IMR-90 (cell line): ENCODE measurements at regions not wholly inside any gene's neighbourhood (a gene's known extent, or its start where the extent isn't known, plus 50 kb on each side); places are given as distances from the start of the nearest gene placed in this dataset.

ENCODE experiments used
- ATAC-seq: fragments of 200-7000 bp; cut with Tn5 transposase; 2 replicates; pipeline ENCODE4 v1.9.1; 2020; ENCODE audit warnings: low read depth, mild to moderate bottlenecking, moderate library complexity
- BruUV-seq: library from RNA; stranded (reverse); fragments of 400-500 nt; replicated peaks from 2 replicates; lab custom pipeline; 2021; lab: Mats Ljungman, UMichigan
- CTCF ChIA-PET: fragments of 300-600 bp; formaldehyde crosslinking; extraction: SDS; loops from one replicate; lab custom pipeline; 2021; ENCODE audit warnings: antibody characterized with exemption; lab: Yijun Ruan, JAX
- POLR2A ChIA-PET: fragments of 300-600 bp; sonication (Branson Sonifier 250); formaldehyde crosslinking; loops from one replicate; lab custom pipeline; 2022; ENCODE audit warnings: antibody characterized with exemption; ENCODE audit not compliant: unreplicated experiment; lab: Charles Lee
- DNase-seq: peaks from one replicate; pipeline ENCODE4 v3.0.0; 2013
- H2AFZ ChIP-seq: replicated peaks from 2 replicates; pipeline ENCODE3; 2013; ENCODE audit warnings: low read length, mild to moderate bottlenecking; ENCODE audit not compliant: poor library complexity
- H2AK5ac ChIP-seq: 2 replicates; pipeline ENCODE4 v1.6.1; 2013; ENCODE audit warnings: low read depth, low read length, inconsistent platforms
- H2AK9ac ChIP-seq: replicated peaks from 2 replicates; pipeline ENCODE3; 2013; ENCODE audit warnings: mild to moderate bottlenecking, low read depth, low read length, moderate library complexity; ENCODE audit not compliant: poor library complexity
- H2BK120ac ChIP-seq: 2 replicates; pipeline ENCODE4 v1.6.1; 2013; ENCODE audit warnings: low read depth, low read length, inconsistent platforms
- H2BK15ac ChIP-seq: 3 replicates; pipeline ENCODE4 v1.6.1; 2013; ENCODE audit warnings: low read depth, low read length, inconsistent platforms
- H2BK20ac ChIP-seq: 2 replicates; pipeline ENCODE4 v1.6.1; 2013; ENCODE audit warnings: low read depth, mild to moderate bottlenecking, inconsistent platforms, low read length, moderate library complexity
- H2BK5ac ChIP-seq: 2 replicates; pipeline ENCODE4 v1.6.1; 2013; ENCODE audit warnings: mild to moderate bottlenecking, low read depth, low read length, inconsistent platforms; ENCODE audit not compliant: poor library complexity, severe bottlenecking
- H3K14ac ChIP-seq: replicated peaks from 2 replicates; pipeline ENCODE4 v1.6.1; 2013; ENCODE audit warnings: low read depth, low read length, inconsistent platforms
- H3K18ac ChIP-seq: 2 replicates; pipeline ENCODE4 v1.6.1; 2013; ENCODE audit warnings: low read depth, low read length, control low read depth
- H3K23ac ChIP-seq: 2 replicates; pipeline ENCODE4 v1.6.1; 2013; ENCODE audit warnings: low read depth, low read length, inconsistent platforms
- H3K27ac ChIP-seq: 2 replicates; pipeline ENCODE4 v1.5.1; 2013; ENCODE audit warnings: mild to moderate bottlenecking, control low read depth, low read length; ENCODE audit not compliant: insufficient read depth
- H3K27me3 ChIP-seq: 2 replicates; pipeline ENCODE4 v1.6.1; 2013; ENCODE audit warnings: low read length; ENCODE audit not compliant: control insufficient read depth, insufficient read depth
- H3K36me3 ChIP-seq: 2 replicates; pipeline ENCODE4 v1.6.1; 2013; ENCODE audit warnings: low read length, mixed read lengths; ENCODE audit not compliant: control insufficient read depth, insufficient read depth
- H3K4ac ChIP-seq: 2 replicates; pipeline ENCODE4 v1.6.1; 2013; ENCODE audit warnings: low read depth, low read length, inconsistent platforms
- H3K4me1 ChIP-seq: 2 replicates; pipeline ENCODE4 v1.6.1; 2013; ENCODE audit warnings: low read length, mixed read lengths; ENCODE audit not compliant: control insufficient read depth, insufficient read depth
- H3K4me2 ChIP-seq: 2 replicates; pipeline ENCODE4 v1.6.1; 2013; ENCODE audit warnings: low read depth, mild to moderate bottlenecking, control low read depth, low read length, moderate library complexity
- H3K4me3 ChIP-seq: 2 replicates; pipeline ENCODE4 v1.5.1; 2013; ENCODE audit warnings: low read depth, mild to moderate bottlenecking, control low read depth, low read length, moderate library complexity; ENCODE audit not compliant: insufficient read depth
- H3K56ac ChIP-seq: 2 replicates; pipeline ENCODE4 v1.6.1; 2013; ENCODE audit warnings: low read length, inconsistent platforms; ENCODE audit not compliant: insufficient read depth; ENCODE audit errors: extremely low read depth
- H3K79me1 ChIP-seq, 2 experiments: 2 replicates each; pipeline ENCODE4 v1.6.1; 2013; ENCODE audit warnings: low read length in 2 of 2, inconsistent platforms in 1 of 2, low read depth in 1 of 2
- H3K9ac ChIP-seq: 2 replicates; pipeline ENCODE4 v1.6.1; 2013; ENCODE audit warnings: low read depth, low read length, control low read depth
- H3K9me1 ChIP-seq: 2 replicates; pipeline ENCODE4 v1.6.1; 2013; ENCODE audit warnings: low read length, inconsistent platforms; ENCODE audit not compliant: insufficient read depth
- H3K9me3 ChIP-seq: 2 replicates; pipeline ENCODE4 v1.6.1; 2013; ENCODE audit warnings: low read length; ENCODE audit not compliant: control insufficient read depth, insufficient read depth
- H4K20me1 ChIP-seq: 2 replicates; pipeline ENCODE4 v1.6.1; 2013; ENCODE audit warnings: low read length, inconsistent platforms; ENCODE audit not compliant: insufficient read depth
- H4K5ac ChIP-seq: 2 replicates; pipeline ENCODE4 v1.6.1; 2013; ENCODE audit warnings: mild to moderate bottlenecking, low read depth, low read length, control low read depth
- H4K8ac ChIP-seq, 2 experiments: 2 replicates each; pipeline ENCODE4 v1.6.1; 2013; ENCODE audit warnings: low read depth in 2 of 2, low read length in 2 of 2, control low read depth in 1 of 2, inconsistent platforms in 1 of 2
- H4K91ac ChIP-seq: 2 replicates; pipeline ENCODE4 v1.6.1; 2013; ENCODE audit warnings: low read depth, low read length, inconsistent platforms; ENCODE audit not compliant: insufficient read depth
- BHLHE40 ChIP-seq: fragments of 150-350 bp; IDR thresholded peaks from 2 replicates; pipeline ENCODE4 v1.6.1; 2016; ENCODE audit warnings: mild to moderate bottlenecking, low read depth, low read length
- CEBPB ChIP-seq: IDR thresholded peaks from 2 replicates; pipeline ENCODE4 v1.6.1; 2012; ENCODE audit warnings: low read depth, low read length, improper control_type of control experiment
- CHD1 ChIP-seq: IDR thresholded peaks from 2 replicates; pipeline ENCODE4 v1.6.1; 2012; ENCODE audit warnings: low read depth, low read length, improper control_type of control experiment
- CTCF ChIP-seq: conservative IDR thresholded peaks from 2 replicates; pipeline ENCODE4 v1.5.1; 2012; ENCODE audit warnings: mild to moderate bottlenecking, low read depth, low read length, improper control_type of control experiment
- ELK1 ChIP-seq: fragments of 150-350 bp; IDR thresholded peaks from 2 replicates; pipeline ENCODE4 v1.6.1; 2016; ENCODE audit warnings: low read depth, mild to moderate bottlenecking, low read length, moderate library complexity, borderline replicate concordance
- FOS ChIP-seq: fragments of 150-350 bp; IDR thresholded peaks from 2 replicates; pipeline ENCODE4 v1.6.1; 2016; ENCODE audit warnings: low read depth, low read length
- MAFK ChIP-seq: IDR thresholded peaks from 2 replicates; pipeline ENCODE4 v1.6.1; 2012; ENCODE audit warnings: low read depth, low read length, improper control_type of control experiment
- MAZ ChIP-seq: IDR thresholded peaks from 2 replicates; pipeline ENCODE4 v1.6.1; 2012; ENCODE audit warnings: low read depth, mild to moderate bottlenecking, low read length, improper control_type of control experiment, moderate library complexity, borderline replicate concordance
- MXI1 ChIP-seq: IDR thresholded peaks from 2 replicates; pipeline ENCODE4 v1.6.1; 2012; ENCODE audit warnings: low read depth, mild to moderate bottlenecking, low read length, moderate library complexity, borderline replicate concordance
- NFE2L2 ChIP-seq: fragments of 150-350 bp; IDR thresholded peaks from 2 replicates; pipeline ENCODE4 v1.6.1; 2016; ENCODE audit warnings: low read depth, mild to moderate bottlenecking, low read length
- POLR2A ChIP-seq: IDR thresholded peaks from 2 replicates; pipeline ENCODE4 v1.6.1; 2012; ENCODE audit warnings: mild to moderate bottlenecking, low read depth, low read length
- RAD21 ChIP-seq: IDR thresholded peaks from 2 replicates; pipeline ENCODE4 v1.6.1; 2012; ENCODE audit warnings: low read length, improper control_type of control experiment
- RCOR1 ChIP-seq: IDR thresholded peaks from 2 replicates; pipeline ENCODE4 v1.6.1; 2012; ENCODE audit warnings: mild to moderate bottlenecking, low read length, improper control_type of control experiment; ENCODE audit not compliant: insufficient replicate concordance
- RFX5 ChIP-seq: IDR thresholded peaks from 2 replicates; pipeline ENCODE4 v1.8.0; 2012; ENCODE audit warnings: low read depth, mild to moderate bottlenecking, low read length, moderate library complexity
- SMC3 ChIP-seq: fragments of 150-350 bp; IDR thresholded peaks from 2 replicates; pipeline ENCODE4 v1.6.1; 2016; ENCODE audit warnings: low read depth, mild to moderate bottlenecking, antibody characterized with exemption, low read length, moderate library complexity
- USF2 ChIP-seq: fragments of 150-350 bp; IDR thresholded peaks from 2 replicates; pipeline ENCODE4 v1.6.1; 2017; ENCODE audit warnings: mild to moderate bottlenecking, antibody characterized with exemption, low read length, low read depth
- WGBS, 2 experiments: methylation state at CpG; one replicate each; pipeline versions ENCODE4 v1.1.5 to v1.1.7; 2013; ENCODE audit warnings: missing lambda C conversion rate in 2 of 2; ENCODE audit not compliant: insufficient read length in 1 of 2; ENCODE audit errors: extremely low coverage in 2 of 2; 5-methylcytosine and 5-hydroxymethylcytosine counted together
- dilution Hi-C: fragments of 300-500 bp; cut with HindIII; formaldehyde crosslinking; loops from one replicate; pipeline ENCODE4 v1.14.3; 2018; ENCODE audit warnings: low sequenced_read_pairs; ENCODE audit not compliant: unreplicated experiment
- in situ Hi-C: fragments of 300-500 bp; cut with MboI; formaldehyde crosslinking; loops from 3 replicates; pipeline ENCODE4 v1.14.3; 2019; ENCODE audit warnings: low sequenced_read_pairs, inconsistent platforms, mixed read lengths
- intact Hi-C: fragments of 100-400 bp; cut with micrococcal nuclease; formaldehyde crosslinking; loops from 2 replicates; pipeline ENCODE4 v1.10.0; 2022

GRCh38 chr14:34233619-34234018 lies 228.4 kb downstream of the SPTSSA start:
- POLR2A ChIA-PET: no interaction called here
- Histone ChIP-seq H4K8ac (no peak overlapping the region), H3K36me3 (no peaks in the 10 kb centered on the region), H4K5ac (no peak overlapping the region), H2AK9ac (no peak overlapping the region), H3K18ac (no peak overlapping the region), H3K23ac (no peak overlapping the region), H4K20me1 (no peaks in the 10 kb centered on the region), H3K4me1 (peaks cover 2% of the 10 kb centered on the region; the same call in 1 of the 2 replicates), H4K91ac (no peak overlapping the region), H2BK5ac (no peak overlapping the region), H2BK120ac (no peak overlapping the region), H3K79me1 (no peaks in the 10 kb centered on the region), H3K27ac (no peak overlapping the region), H3K4ac (no peak overlapping the region), H3K9me3 (peaks cover 2% of the 10 kb centered on the region; the same call in 1 of the 2 replicates), H3K56ac (no peak overlapping the region), H2AFZ (no peak overlapping the region), H2BK20ac (no peak overlapping the region), H3K9me1 (no peaks in the 10 kb centered on the region), H3K4me3 (no peak overlapping the region), H3K14ac (no peak overlapping the region), H2BK15ac (no peak overlapping the region), H3K27me3 (peaks cover 3% of the 10 kb centered on the region; the same call in 1 of the 2 replicates), H3K4me2 (no peak overlapping the region), H2AK5ac (no peak overlapping the region), H3K9ac (no peak overlapping the region)
- BruUV-seq: no TSS peak
- no peak for ATAC-seq
- in situ Hi-C loops: no loop called here
- CTCF ChIA-PET: no interaction called here
- intact Hi-C loops: no loop called here
- dilution Hi-C loops: no loop called here
- DNase-seq: no peak
- TF ChIP-seq RFX5: no peak
- no peak for TF ChIP-seq MAZ
- no peak for TF ChIP-seq SMC3
- TF ChIP-seq NFE2L2: no peak
- no peak for TF ChIP-seq CTCF
- no peak for TF ChIP-seq CEBPB
- no peak for TF ChIP-seq POLR2A
- TF ChIP-seq RCOR1: no peak
- TF ChIP-seq USF2: no peak
- TF ChIP-seq MAFK: no peak
- no peak for TF ChIP-seq BHLHE40
- TF ChIP-seq FOS: no peak
- no peak for TF ChIP-seq RAD21
- TF ChIP-seq CHD1: no peak
- no peak for TF ChIP-seq MXI1
- no peak for TF ChIP-seq ELK1
- WGBS, 2 experiments: 67% methylated on average over 1 of the region's 1 CpG; no CpG with 5 or more reads in 1 of the 2 experiments
